DOHH2 (cell line): ENCODE measurements at regions not wholly inside any gene's neighbourhood (a gene's known extent, or its start where the extent isn't known, plus 50 kb on each side); places are given as distances from the start of the nearest gene placed in this dataset.

Experiments
- H3F3A ChIP-seq: fragments of 200-600 bp; sonication (generic), shearing (Covaris generic); 2 replicates; pipeline ENCODE4 v1.6.0; 2016; ENCODE audit warnings: antibody characterized with exemption, mild to moderate bottlenecking; ENCODE audit not compliant: control insufficient read depth, insufficient read depth
- H3K27ac ChIP-seq: fragments of 200-600 bp; sonication (generic); 2 replicates; pipeline ENCODE4 v1.5.1; 2014; ENCODE audit warnings: low read depth, mild to moderate bottlenecking, low read length, moderate library complexity
- H3K27me3 ChIP-seq: fragments of 200-600 bp; sonication (generic); 2 replicates; pipeline ENCODE4 v1.6.1; 2014; ENCODE audit warnings: mild to moderate bottlenecking, low read length, mixed read lengths; ENCODE audit not compliant: control insufficient read depth
- H3K36me3 ChIP-seq: fragments of 200-600 bp; sonication (generic); 2 replicates; pipeline ENCODE4 v1.6.1; 2014; ENCODE audit warnings: mild to moderate bottlenecking, low read length, moderate library complexity, mixed read lengths; ENCODE audit not compliant: control insufficient read depth
- H3K4me1 ChIP-seq: fragments of 200-600 bp; sonication (generic); 2 replicates; pipeline ENCODE4 v1.6.1; 2014; ENCODE audit warnings: mild to moderate bottlenecking, low read length, mixed read lengths; ENCODE audit not compliant: control insufficient read depth
- H3K4me2 ChIP-seq: fragments of 200-600 bp; sonication (generic); 2 replicates; pipeline ENCODE4 v1.6.0; 2014; ENCODE audit warnings: mild to moderate bottlenecking, low read length, moderate library complexity
- H3K4me3 ChIP-seq: fragments of 200-600 bp; sonication (generic); 2 replicates; pipeline ENCODE4 v1.5.1; 2014; ENCODE audit warnings: mild to moderate bottlenecking, low read length, mixed read lengths
- H3K79me2 ChIP-seq: fragments of 200-600 bp; sonication (generic); 2 replicates; pipeline ENCODE4 v1.6.1; 2014; ENCODE audit warnings: mild to moderate bottlenecking, low read length, mixed read lengths; ENCODE audit not compliant: control insufficient read depth
- H3K9me2 ChIP-seq: fragments of 200-600 bp; sonication (generic); replicated peaks from 2 replicates; pipeline ENCODE4 v1.6.1; 2014; ENCODE audit warnings: mild to moderate bottlenecking, low read length, mixed read lengths; ENCODE audit not compliant: control insufficient read depth
- H3K9me3 ChIP-seq: fragments of 200-600 bp; sonication (generic); 2 replicates; pipeline ENCODE4 v1.6.1; 2014; ENCODE audit warnings: antibody characterized with exemption, low read length, mixed read lengths; ENCODE audit not compliant: control insufficient read depth, insufficient read depth
- H4K20me1 ChIP-seq: fragments of 200-600 bp; sonication (generic); 2 replicates; pipeline ENCODE4 v1.6.0; 2014; ENCODE audit warnings: low read depth, mild to moderate bottlenecking, antibody characterized with exemption, low read length, moderate library complexity; ENCODE audit not compliant: control insufficient read depth, insufficient read depth
- CTCF ChIP-seq: fragments of 200-600 bp; sonication (generic); IDR thresholded peaks from one replicate; pipeline ENCODE4 v1.5.1; 2014; ENCODE audit warnings: antibody characterized with exemption, mild to moderate bottlenecking, low read depth, low read length; ENCODE audit not compliant: poor library complexity, severe bottlenecking
- EZH2phosphoT487 ChIP-seq: fragments of 200-600 bp; sonication (generic); IDR thresholded peaks from 2 replicates; pipeline ENCODE4 v1.6.1; 2017; ENCODE audit warnings: borderline replicate concordance, mild to moderate bottlenecking, antibody characterized with exemption, low read length, moderate library complexity, mixed read lengths

- no peaks in the 10 kb centered on the region for H4K20me1 ChIP-seq
- no peak overlapping the region for H3K4me3 ChIP-seq
- H3K27me3 ChIP-seq: peaks cover 8% of the 10 kb centered on the region; the same call in 1 of the 2 replicates
- H3K4me1 ChIP-seq: no peaks in the 10 kb centered on the region
- H3K79me2 ChIP-seq: no peaks in the 10 kb centered on the region
- no peak for TF ChIP-seq CTCF
- no peak for TF ChIP-seq EZH2phosphoT487
- H3K9me2 ChIP-seq: no peaks in the 10 kb centered on the region
- H3K4me2 ChIP-seq: no peak overlapping the region
- H3K27ac ChIP-seq: no peak overlapping the region
- H3K9me3 ChIP-seq: no peaks in the 10 kb centered on the region
- H3F3A ChIP-seq: no peaks in the 10 kb centered on the region
- H3K36me3 ChIP-seq: no peaks in the 10 kb centered on the region
Observed at GRCh38 chr2:177141866-177142265, 70.7 kb upstream of the HNRNPA3 start.

- H3K27ac ChIP-seq: no peak overlapping the region
- no peaks in the 10 kb centered on the region for H3F3A ChIP-seq
- no peaks in the 10 kb centered on the region for H4K20me1 ChIP-seq
- no peaks in the 10 kb centered on the region for H3K79me2 ChIP-seq
- H3K4me1 ChIP-seq: peaks cover 4% of the 10 kb centered on the region
- H3K27me3 ChIP-seq: peaks cover 18% of the 10 kb centered on the region
- TF ChIP-seq CTCF (no peak), EZH2phosphoT487 (no peak)
- no peaks in the 10 kb centered on the region for H3K9me3 ChIP-seq
- no peaks in the 10 kb centered on the region for H3K36me3 ChIP-seq
- H3K4me2 ChIP-seq: no peak overlapping the region
- H3K4me3 ChIP-seq: no peak overlapping the region
- H3K9me2 ChIP-seq: no peaks in the 10 kb centered on the region
Observed at GRCh38 chr2:177143444-177143843, 69.2 kb upstream of the HNRNPA3 start.

GRCh38 chr2:177147093-177147694, 65.4 kb upstream of the HNRNPA3 start:
- Histone ChIP-seq H3K79me2 (no peaks in the 10 kb centered on the region), H4K20me1 (no peaks in the 10 kb centered on the region), H3K9me2 (no peaks in the 10 kb centered on the region), H3K4me3 (no peak overlapping the region), H3K36me3 (no peaks in the 10 kb centered on the region), H3K4me2 (no peak overlapping the region), H3K27ac (no peak overlapping the region), H3K4me1 (peaks cover 9% of the 10 kb centered on the region), H3K9me3 (no peaks in the 10 kb centered on the region), H3F3A (no peaks in the 10 kb centered on the region), H3K27me3 (peaks cover 38% of the 10 kb centered on the region)
- TF ChIP-seq CTCF (peak; percentile 53), EZH2phosphoT487 (no peak)
